MCF 10A (cell line): ENCODE measurements at regions not wholly inside any gene's neighbourhood (a gene's known extent, or its start where the extent isn't known, plus 50 kb on each side); places are given as distances from the start of the nearest gene placed in this dataset.
"Not testable (repeated sequence)": the region's sequence is repeated elsewhere in the genome, so short reads cannot be mapped to it uniquely, and the experiment has no call there.

Experiments
- BruUV-seq: library from RNA; stranded (reverse); fragments of 400-500 nt; replicated peaks from 2 replicates; lab custom pipeline; 2021; lab: Mats Ljungman, UMichigan
- CTCF ChIA-PET: fragments of 300-600 bp; sonication (Branson Sonifier 250); formaldehyde crosslinking; extraction: SDS; loops from one replicate; lab custom pipeline; 2021; ENCODE audit warnings: antibody characterized with exemption, inconsistent platforms; lab: Yijun Ruan, JAX
- POLR2A ChIA-PET: fragments of 300-600, 350-650 bp; sonication (Branson Sonifier 250); formaldehyde crosslinking; extraction: SDS; loops from one replicate; lab custom pipeline; 2020; ENCODE audit warnings: antibody characterized with exemption, inconsistent platforms; lab: Yijun Ruan, JAX
- DNase-seq: peaks from one replicate; pipeline ENCODE4 v3.0.0-alpha.2; 2018; ENCODE audit not compliant: unreplicated experiment
- H3K27ac Mint-ChIP-seq: one replicate; pipeline ENCODE4 v1.8.0; 2022; ENCODE audit warnings: mild to moderate bottlenecking, low read depth, mixed read lengths; ENCODE audit not compliant: unreplicated experiment
- H3K27me3 Mint-ChIP-seq: one replicate; pipeline ENCODE4 v1.8.0; 2022; ENCODE audit warnings: mixed read lengths; ENCODE audit not compliant: insufficient read depth, unreplicated experiment
- H3K36me3 Mint-ChIP-seq: one replicate; pipeline ENCODE4 v1.8.0; 2022; ENCODE audit warnings: mild to moderate bottlenecking, moderate library complexity, mixed read lengths; ENCODE audit not compliant: insufficient read depth, unreplicated experiment
- H3K4me1 Mint-ChIP-seq: one replicate; pipeline ENCODE4 v1.8.0; 2022; ENCODE audit warnings: mixed read lengths; ENCODE audit not compliant: insufficient read depth, unreplicated experiment
- H3K4me3 Mint-ChIP-seq: one replicate; pipeline ENCODE4 v1.8.0; 2022; ENCODE audit warnings: mild to moderate bottlenecking, moderate library complexity, mixed read lengths; ENCODE audit not compliant: unreplicated experiment
- H3K9me3 Mint-ChIP-seq: one replicate; pipeline ENCODE4 v1.8.0; 2022; ENCODE audit warnings: mixed read lengths; ENCODE audit not compliant: unreplicated experiment
- intact Hi-C: fragments of 100-400 bp; cut with micrococcal nuclease; formaldehyde crosslinking; loops from 2 replicates; pipeline ENCODE4 v1.14.1; 2022

- POLR2A ChIA-PET, H3K36me3 Mint-ChIP-seq, CTCF ChIA-PET, H3K27me3 Mint-ChIP-seq, H3K9me3 Mint-ChIP-seq, H3K4me3 Mint-ChIP-seq, DNase-seq, H3K27ac Mint-ChIP-seq, H3K4me1 Mint-ChIP-seq, BruUV-seq, intact Hi-C loops: not testable (repeated sequence)
These were observed 289.3 kb downstream of the LIPI start for GRCh38 chr21:13921455-13921854.

GRCh38 chr21:13907385-13907784, 297.8 kb downstream of the POTED start:
- H3K9me3 Mint-ChIP-seq, POLR2A ChIA-PET, BruUV-seq, DNase-seq, H3K36me3 Mint-ChIP-seq, intact Hi-C loops, H3K27me3 Mint-ChIP-seq, H3K4me1 Mint-ChIP-seq, CTCF ChIA-PET, H3K4me3 Mint-ChIP-seq, H3K27ac Mint-ChIP-seq: not testable (repeated sequence)

GRCh38 chr21:13896596-13897247, 287.1 kb downstream of the POTED start:
- H3K4me3 Mint-ChIP-seq, H3K27me3 Mint-ChIP-seq, DNase-seq, CTCF ChIA-PET, BruUV-seq, intact Hi-C loops, H3K4me1 Mint-ChIP-seq, H3K9me3 Mint-ChIP-seq, H3K27ac Mint-ChIP-seq, POLR2A ChIA-PET, H3K36me3 Mint-ChIP-seq: not testable (repeated sequence)

- H3K4me3 Mint-ChIP-seq, H3K4me1 Mint-ChIP-seq, intact Hi-C loops, POLR2A ChIA-PET, DNase-seq, BruUV-seq, H3K9me3 Mint-ChIP-seq, H3K27me3 Mint-ChIP-seq, H3K36me3 Mint-ChIP-seq, H3K27ac Mint-ChIP-seq: not testable (repeated sequence)
- CTCF ChIA-PET, result interaction anchor here (0.6 kb wide), 1 partner anchor 145 kb away, joined by 4 read pairs; no protein-coding TSS in a partner anchor
These were observed 284.0 kb downstream of the POTED start for GRCh38 chr21:13893617-13894016.

- CTCF ChIA-PET, result interaction anchor here (0.6 kb wide), 1 partner anchor 146 kb away, joined by 4 read pairs; no protein-coding TSS in a partner anchor
- not testable (repeated sequence) for H3K9me3 Mint-ChIP-seq
These were observed 283.4 kb downstream of the POTED start for GRCh38 chr21:13893025-13893424.

GRCh38 chr21:13892146-13892751, 282.7 kb downstream of the POTED start:
- intact Hi-C loops, H3K4me1 Mint-ChIP-seq, H3K27ac Mint-ChIP-seq, POLR2A ChIA-PET, H3K9me3 Mint-ChIP-seq, H3K36me3 Mint-ChIP-seq, H3K27me3 Mint-ChIP-seq, DNase-seq, BruUV-seq, H3K4me3 Mint-ChIP-seq, CTCF ChIA-PET: not testable (repeated sequence)

More at GRCh38 chr21:13893025-13893424, 283.4 kb downstream of the POTED start:
- H3K4me3 Mint-ChIP-seq, H3K4me1 Mint-ChIP-seq, intact Hi-C loops, BruUV-seq, H3K27me3 Mint-ChIP-seq, POLR2A ChIA-PET, DNase-seq, H3K27ac Mint-ChIP-seq, H3K36me3 Mint-ChIP-seq: not testable (repeated sequence)

GRCh38 chr21:13889176-13889575, 279.6 kb downstream of the POTED start:
- H3K27ac Mint-ChIP-seq, intact Hi-C loops, CTCF ChIA-PET, H3K36me3 Mint-ChIP-seq, POLR2A ChIA-PET, H3K9me3 Mint-ChIP-seq, H3K4me3 Mint-ChIP-seq, H3K27me3 Mint-ChIP-seq, H3K4me1 Mint-ChIP-seq, BruUV-seq, DNase-seq: not testable (repeated sequence)

GRCh38 chr21:13883641-13884395, 274.2 kb downstream of the POTED start:
- POLR2A ChIA-PET, H3K27me3 Mint-ChIP-seq, H3K36me3 Mint-ChIP-seq: not testable (repeated sequence)

GRCh38 chr21:13877503-13877902, 267.9 kb downstream of the POTED start:
- DNase-seq, BruUV-seq, POLR2A ChIA-PET, H3K4me3 Mint-ChIP-seq, intact Hi-C loops, H3K9me3 Mint-ChIP-seq, H3K27ac Mint-ChIP-seq, H3K4me1 Mint-ChIP-seq, H3K36me3 Mint-ChIP-seq, CTCF ChIA-PET, H3K27me3 Mint-ChIP-seq: not testable (repeated sequence)

More at GRCh38 chr21:13883641-13884395, 274.2 kb downstream of the POTED start:
- H3K9me3 Mint-ChIP-seq, result peaks cover 13% of the 10 kb centered on the region
- DNase-seq, BruUV-seq, H3K4me3 Mint-ChIP-seq, intact Hi-C loops, CTCF ChIA-PET, H3K4me1 Mint-ChIP-seq, H3K27ac Mint-ChIP-seq: not testable (repeated sequence)
